Stimulated activated naive CD8-positive, alpha-beta T cell treated with anti-CD3 and anti-CD28 coated beads, Interleukin-15, Interleukin-2, amounts not matched to agents 100 ng/mL and 50 ng/mL, for 24 hours (primary cell): ENCODE measurements at regions not wholly inside any gene's neighbourhood (a gene's known extent, or its start where the extent isn't known, plus 50 kb on each side); places are given as distances from the start of the nearest gene placed in this dataset.
A peak's percentile ranks its signal among the peaks of the same experiment; 100 is the strongest.

Experiments
- H3K27ac Mint-ChIP-seq: one replicate; pipeline ENCODE4 v1.8.0; 2021; ENCODE audit warnings: mild to moderate bottlenecking, mixed read lengths
- H3K27me3 Mint-ChIP-seq: one replicate; pipeline ENCODE4 v1.8.0; 2021; ENCODE audit warnings: mixed read lengths
- H3K36me3 Mint-ChIP-seq: one replicate; pipeline ENCODE4 v1.8.0; 2021; ENCODE audit warnings: low read depth, mixed read lengths
- H3K4me1 Mint-ChIP-seq: one replicate; pipeline ENCODE4 v1.8.0; 2021; ENCODE audit warnings: low read depth, mixed read lengths
- H3K4me3 Mint-ChIP-seq: one replicate; pipeline ENCODE4 v1.8.0; 2021; ENCODE audit warnings: mild to moderate bottlenecking, mixed read lengths
- H3K9me3 Mint-ChIP-seq: one replicate; pipeline ENCODE4 v1.8.0; 2021; ENCODE audit warnings: mixed read lengths

GRCh38 chr6:53744321-53744720, 50.5 kb upstream of the LRRC1 start:
- no peak overlapping the region for H3K27ac Mint-ChIP-seq
- H3K9me3 Mint-ChIP-seq: no peaks in the 10 kb centered on the region
- H3K4me1 Mint-ChIP-seq: peaks cover 14% of the 10 kb centered on the region
- H3K27me3 Mint-ChIP-seq: peaks cover 5% of the 10 kb centered on the region
- no peaks in the 10 kb centered on the region for H3K36me3 Mint-ChIP-seq
- no peak overlapping the region for H3K4me3 Mint-ChIP-seq

- peaks cover 5% of the 10 kb centered on the region for H3K27me3 Mint-ChIP-seq
- peaks cover 14% of the 10 kb centered on the region for H3K4me1 Mint-ChIP-seq
- H3K9me3 Mint-ChIP-seq: no peaks in the 10 kb centered on the region
- H3K36me3 Mint-ChIP-seq: no peaks in the 10 kb centered on the region
- peak overlapping the region; percentile 70 for H3K27ac Mint-ChIP-seq
- peak overlapping the region; percentile 21 for H3K4me3 Mint-ChIP-seq
Observed at GRCh38 chr6:53741034-53741823, 53.6 kb upstream of the LRRC1 start.

- peaks cover 9% of the 10 kb centered on the region for H3K27me3 Mint-ChIP-seq
- H3K27ac Mint-ChIP-seq: no peak overlapping the region
- H3K4me1 Mint-ChIP-seq: peaks cover 34% of the 10 kb centered on the region
- H3K36me3 Mint-ChIP-seq: no peaks in the 10 kb centered on the region
- no peaks in the 10 kb centered on the region for H3K9me3 Mint-ChIP-seq
- no peak overlapping the region for H3K4me3 Mint-ChIP-seq
Observed at GRCh38 chr6:53737746-53738145, 57.1 kb upstream of the LRRC1 start.

GRCh38 chr6:53735896-53736295, 58.9 kb upstream of the LRRC1 start:
- Mint-ChIP-seq H3K4me3 (peak overlapping the region; percentile 3), H3K27ac (no peak overlapping the region), H3K27me3 (peaks cover 9% of the 10 kb centered on the region), H3K4me1 (peaks cover 29% of the 10 kb centered on the region), H3K36me3 (no peaks in the 10 kb centered on the region), H3K9me3 (no peaks in the 10 kb centered on the region)

GRCh38 chr6:53734473-53735299, 60.1 kb upstream of the LRRC1 start:
- peak overlapping the region; percentile 23 for H3K27ac Mint-ChIP-seq
- H3K9me3 Mint-ChIP-seq: no peaks in the 10 kb centered on the region
- H3K4me3 Mint-ChIP-seq: no peak overlapping the region
- H3K27me3 Mint-ChIP-seq: peaks cover 8% of the 10 kb centered on the region
- H3K36me3 Mint-ChIP-seq: no peaks in the 10 kb centered on the region
- peaks cover 27% of the 10 kb centered on the region for H3K4me1 Mint-ChIP-seq

DNA sequence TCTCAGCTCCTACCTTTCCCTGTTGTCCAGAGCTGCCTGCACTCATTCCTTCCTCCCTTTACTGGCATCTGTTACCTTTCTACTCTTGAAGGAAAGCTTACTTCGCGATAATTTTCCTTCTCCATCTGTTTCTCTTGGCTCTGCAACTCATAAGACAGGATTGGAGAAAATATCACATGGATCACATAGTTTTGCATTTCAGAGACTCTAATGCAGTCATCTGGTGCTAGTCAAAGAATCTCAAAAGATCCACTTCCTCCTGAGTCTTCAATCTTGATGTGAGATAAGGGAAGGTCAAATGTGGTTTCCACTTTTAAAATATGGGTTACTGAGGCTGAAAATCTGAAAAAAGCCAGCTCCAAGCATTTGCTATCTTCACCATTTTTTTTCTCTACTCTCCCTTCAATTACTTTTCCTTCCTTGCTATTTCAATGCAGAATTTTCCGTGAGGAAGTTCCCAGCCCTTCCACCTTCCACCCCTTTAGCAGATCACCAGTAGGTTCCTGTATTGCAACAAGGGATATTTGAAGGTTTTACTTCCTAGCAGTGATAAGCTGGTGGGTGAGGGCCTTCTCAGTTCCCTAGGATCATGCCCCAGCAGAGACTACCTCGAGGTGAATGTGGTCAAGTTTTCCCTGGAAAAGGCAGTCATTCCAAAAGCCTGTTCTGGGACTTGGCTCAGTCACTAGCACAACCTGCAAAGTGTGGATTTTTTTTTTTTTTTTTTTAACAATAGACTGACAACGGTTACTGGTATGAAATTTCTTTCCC, 62.8 kb upstream of the LRRC1 start:
- H3K4me1 Mint-ChIP-seq: peaks cover 27% of the 10 kb centered on the region
- no peak overlapping the region for H3K4me3 Mint-ChIP-seq
- H3K27me3 Mint-ChIP-seq: peaks cover 4% of the 10 kb centered on the region
- H3K9me3 Mint-ChIP-seq: no peaks in the 10 kb centered on the region
- no peak overlapping the region for H3K27ac Mint-ChIP-seq
- no peaks in the 10 kb centered on the region for H3K36me3 Mint-ChIP-seq

DNA sequence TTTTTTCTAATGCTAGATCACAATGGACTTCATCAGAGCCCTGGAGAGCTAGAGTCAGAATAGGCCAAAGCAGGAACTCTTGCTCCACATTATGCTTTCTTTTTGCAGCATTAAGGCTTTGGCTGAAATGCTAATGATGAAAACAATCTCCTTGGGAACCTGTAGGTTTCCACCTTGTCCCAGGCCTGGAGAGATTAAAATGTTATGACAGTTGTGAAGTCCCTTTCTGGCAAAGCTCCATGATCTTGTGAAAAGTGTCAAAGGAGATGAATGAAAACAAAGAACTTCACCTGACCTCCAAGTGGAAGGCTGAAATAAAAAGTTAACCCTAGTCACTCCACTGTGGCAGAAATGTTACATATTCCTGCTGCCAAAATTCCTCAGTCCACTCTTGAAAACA, 64.0 kb upstream of the LRRC1 start:
- H3K4me3 Mint-ChIP-seq: no peak overlapping the region
- no peak overlapping the region for H3K27ac Mint-ChIP-seq
- H3K4me1 Mint-ChIP-seq: peaks cover 24% of the 10 kb centered on the region
- no peaks in the 10 kb centered on the region for H3K9me3 Mint-ChIP-seq
- no peaks in the 10 kb centered on the region for H3K36me3 Mint-ChIP-seq
- peaks cover 9% of the 10 kb centered on the region for H3K27me3 Mint-ChIP-seq

- no peak overlapping the region for H3K4me3 Mint-ChIP-seq
- no peak overlapping the region for H3K27ac Mint-ChIP-seq
- peaks cover 15% of the 10 kb centered on the region for H3K27me3 Mint-ChIP-seq
- no peaks in the 10 kb centered on the region for H3K36me3 Mint-ChIP-seq
- H3K4me1 Mint-ChIP-seq: peaks cover 10% of the 10 kb centered on the region
- H3K9me3 Mint-ChIP-seq: no peaks in the 10 kb centered on the region
Observed at GRCh38 chr6:53728570-53729194, 63.1 kb upstream of the KLHL31 start.

DNA sequence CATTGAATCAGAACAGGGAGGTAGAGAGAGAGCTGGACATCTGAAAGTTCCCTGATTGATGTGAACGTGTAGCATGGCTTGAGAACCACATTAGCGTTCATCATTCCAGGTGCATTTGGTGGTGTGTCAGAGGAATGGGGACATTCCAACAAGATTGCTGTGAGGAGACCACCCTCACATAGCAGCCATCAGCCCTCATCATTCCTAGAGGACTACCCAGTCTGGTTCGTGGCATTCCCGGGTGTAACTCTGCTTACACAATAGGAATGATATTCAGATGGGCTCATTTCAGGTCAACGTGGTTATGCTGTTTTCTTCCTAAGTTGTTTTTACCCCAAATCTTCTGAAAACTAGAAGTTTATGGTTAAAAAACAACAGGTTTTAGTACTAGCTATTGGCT, 62.2 kb upstream of the KLHL31 start:
- Mint-ChIP-seq H3K4me3 (no peak overlapping the region), H3K27ac (no peak overlapping the region), H3K27me3 (peaks cover 15% of the 10 kb centered on the region), H3K4me1 (peaks cover 10% of the 10 kb centered on the region), H3K36me3 (no peaks in the 10 kb centered on the region), H3K9me3 (no peaks in the 10 kb centered on the region)

- no peaks in the 10 kb centered on the region for H3K36me3 Mint-ChIP-seq
- H3K27ac Mint-ChIP-seq: no peak overlapping the region
- H3K27me3 Mint-ChIP-seq: peaks cover 15% of the 10 kb centered on the region
- no peak overlapping the region for H3K4me3 Mint-ChIP-seq
- peaks cover 3% of the 10 kb centered on the region for H3K4me1 Mint-ChIP-seq
- H3K9me3 Mint-ChIP-seq: no peaks in the 10 kb centered on the region
Observed at GRCh38 chr6:53725791-53726575, 60.4 kb upstream of the KLHL31 start.

- peaks cover 3% of the 10 kb centered on the region for H3K4me1 Mint-ChIP-seq
- H3K27me3 Mint-ChIP-seq: peaks cover 15% of the 10 kb centered on the region
- H3K9me3 Mint-ChIP-seq: no peaks in the 10 kb centered on the region
- H3K4me3 Mint-ChIP-seq: no peak overlapping the region
- H3K36me3 Mint-ChIP-seq: no peaks in the 10 kb centered on the region
- no peak overlapping the region for H3K27ac Mint-ChIP-seq
Observed at GRCh38 chr6:53724501-53724900, 58.9 kb upstream of the KLHL31 start.

- Mint-ChIP-seq H3K4me3 (no peak overlapping the region), H3K4me1 (peaks cover 7% of the 10 kb centered on the region), H3K9me3 (no peaks in the 10 kb centered on the region), H3K36me3 (no peaks in the 10 kb centered on the region), H3K27me3 (peaks cover 15% of the 10 kb centered on the region), H3K27ac (no peak overlapping the region)
Observed at GRCh38 chr6:53723331-53723730, 57.8 kb upstream of the KLHL31 start.

DNA sequence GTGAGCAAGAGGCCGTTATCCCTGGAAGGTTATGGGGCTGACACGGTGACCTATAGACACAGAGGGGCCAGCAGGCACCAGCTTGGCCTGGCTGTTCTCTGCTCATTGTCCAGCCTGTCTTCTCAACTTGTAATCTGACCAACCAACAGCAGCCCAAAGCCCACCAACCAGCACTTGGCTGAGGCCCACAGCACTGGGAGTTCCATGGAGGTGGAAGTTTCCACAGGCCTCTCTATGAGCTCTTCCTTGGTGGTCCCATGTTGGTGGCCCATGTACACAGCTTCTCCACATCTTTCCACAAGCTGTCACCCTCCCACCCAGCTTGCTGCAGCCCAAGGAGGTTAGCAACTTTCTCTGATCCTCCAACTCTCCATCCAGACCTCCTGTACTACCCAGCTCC, 56.2 kb upstream of the KLHL31 start:
- Mint-ChIP-seq H3K4me3 (no peak overlapping the region), H3K27ac (no peak overlapping the region), H3K36me3 (no peaks in the 10 kb centered on the region), H3K4me1 (peaks cover 7% of the 10 kb centered on the region), H3K9me3 (no peaks in the 10 kb centered on the region), H3K27me3 (peaks cover 20% of the 10 kb centered on the region)
